Colonic mucosa (tissue), 4 donors: ENCODE measurements at regions not wholly inside any gene's neighbourhood (a gene's known extent, or its start where the extent isn't known, plus 50 kb on each side); places are given as distances from the start of the nearest gene placed in this dataset.

Experiments used
- DNase-seq: peaks from one replicate; pipeline ENCODE4 v3.0.0-alpha.2; 2020
- H3K27ac ChIP-seq: fragments of 200-600 bp; one replicate; pipeline ENCODE4 v1.8.0; 2021
- H3K27me3 ChIP-seq: fragments of 200-600 bp; one replicate; pipeline ENCODE4 v1.8.0; 2021
- H3K36me3 ChIP-seq: fragments of 200-600 bp; one replicate; pipeline ENCODE4 v1.8.0; 2021
- H3K4me1 ChIP-seq: fragments of 200-600 bp; one replicate; pipeline ENCODE4 v1.8.0; 2021; ENCODE audit warnings: mild to moderate bottlenecking
- H3K4me3 ChIP-seq: fragments of 200-600 bp; one replicate; pipeline ENCODE4 v1.8.0; 2021
- H3K9ac ChIP-seq, 2 donors: one replicate each; pipeline ENCODE4 v1.7.0; 2013; ENCODE audit warnings: control low read depth in 2 of 2, low read depth in 2 of 2, low read length in 2 of 2
- H3K9me3 ChIP-seq: fragments of 200-600 bp; one replicate; pipeline ENCODE4 v1.8.0; 2021
- CTCF ChIP-seq: fragments of 200-600 bp; IDR thresholded peaks from one replicate; pipeline ENCODE4 v1.8.0; 2022; ENCODE audit warnings: antibody characterized with exemption, mild to moderate bottlenecking
- intact Hi-C: fragments of 100-400 bp; cut with DNase I; formaldehyde crosslinking; loops from one replicate; pipeline ENCODE4 v1.14.1; 2022
- donor health status: healthy.
- donor health status: DM: no; HTN: no; CAD: no.
- donor health status: DM: no; HTN: no; CAD: no.

GRCh38 chr13:34230271-34230670, 412.3 kb downstream of the RFC3 start:
- no peaks in the 10 kb centered on the region for H3K4me1 ChIP-seq
- H3K36me3 ChIP-seq: no peaks in the 10 kb centered on the region
- H3K27me3 ChIP-seq: no peaks in the 10 kb centered on the region
- DNase-seq: no peak
- TF ChIP-seq CTCF: no peak
- no peaks in the 10 kb centered on the region for H3K9me3 ChIP-seq
- no peak overlapping the region for H3K4me3 ChIP-seq
- no peak overlapping the region for H3K9ac ChIP-seq
- no peak overlapping the region for H3K27ac ChIP-seq
- intact Hi-C loops: no loop called here

GRCh38 chr13:34241332-34241731, 423.4 kb downstream of the RFC3 start:
- H3K27me3 ChIP-seq: no peaks in the 10 kb centered on the region
- H3K36me3 ChIP-seq: no peaks in the 10 kb centered on the region
- H3K4me3 ChIP-seq: no peak overlapping the region
- no peaks in the 10 kb centered on the region for H3K9me3 ChIP-seq
- no peak overlapping the region for H3K27ac ChIP-seq
- no peak overlapping the region for H3K9ac ChIP-seq
- TF ChIP-seq CTCF: no peak
- H3K4me1 ChIP-seq: no peaks in the 10 kb centered on the region
- no peak for DNase-seq
- intact Hi-C loops: no loop called here

DNA sequence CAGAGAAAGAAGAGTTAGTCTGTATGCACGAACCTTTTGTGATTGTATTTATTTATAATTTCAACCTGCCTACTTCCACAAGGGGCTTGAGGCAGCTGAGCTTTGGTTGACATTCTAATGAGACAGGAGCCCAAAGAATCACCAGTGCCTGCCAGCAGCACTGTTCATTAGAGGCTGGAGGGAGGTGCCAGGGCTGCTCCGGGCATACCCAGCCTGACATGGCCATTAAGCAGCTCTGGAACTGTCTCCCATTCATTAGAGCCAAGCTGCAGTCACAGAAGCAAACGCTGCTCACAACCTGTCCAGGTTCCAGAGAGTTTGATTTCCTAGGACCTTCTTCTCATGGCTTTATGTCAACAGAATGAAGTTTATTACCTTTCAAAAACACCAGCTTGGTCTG, 425.5 kb downstream of the RFC3 start:
- TF ChIP-seq CTCF: no peak
- intact Hi-C loops: no loop called here

GRCh38 chr13:34246511-34246910, 428.6 kb downstream of the RFC3 start:
- no peak for DNase-seq
- H3K4me3 ChIP-seq: no peak overlapping the region
- no peaks in the 10 kb centered on the region for H3K36me3 ChIP-seq
- intact Hi-C loops: no loop called here
- H3K9ac ChIP-seq: no peak overlapping the region
- no peak for TF ChIP-seq CTCF
- no peaks in the 10 kb centered on the region for H3K4me1 ChIP-seq
- H3K27me3 ChIP-seq: no peaks in the 10 kb centered on the region
- no peaks in the 10 kb centered on the region for H3K9me3 ChIP-seq
- no peak overlapping the region for H3K27ac ChIP-seq

More for the DNA sequence above, 425.5 kb downstream of the RFC3 start:
- no peaks in the 10 kb centered on the region for H3K4me1 ChIP-seq
- no peaks in the 10 kb centered on the region for H3K9me3 ChIP-seq
- H3K36me3 ChIP-seq: no peaks in the 10 kb centered on the region
- H3K4me3 ChIP-seq: no peak overlapping the region
- H3K9ac ChIP-seq: no peak overlapping the region
- no peak for DNase-seq
- H3K27ac ChIP-seq: no peak overlapping the region
- no peaks in the 10 kb centered on the region for H3K27me3 ChIP-seq

- H3K4me1 ChIP-seq: no peaks in the 10 kb centered on the region
- intact Hi-C loops: no loop called here
Observed at GRCh38 chr13:34247596-34247995, 429.6 kb downstream of the RFC3 start.

More at GRCh38 chr13:34247596-34247995, 429.6 kb downstream of the RFC3 start:
- H3K36me3 ChIP-seq: no peaks in the 10 kb centered on the region
- no peak overlapping the region for H3K4me3 ChIP-seq
- H3K27ac ChIP-seq: no peak overlapping the region
- no peaks in the 10 kb centered on the region for H3K27me3 ChIP-seq
- no peak for DNase-seq
- no peaks in the 10 kb centered on the region for H3K9me3 ChIP-seq
- H3K9ac ChIP-seq: no peak overlapping the region
- no peak for TF ChIP-seq CTCF
